ENCODE measurements at regions not wholly inside any gene's neighbourhood (a gene's known extent, or its start where the extent isn't known, plus 50 kb on each side); places are given as distances from the start of the nearest gene placed in this dataset.

- ATAC-seq (ENCODE audit: poor library complexity) (no peak), DNase-seq (no peak)
- no peak overlapping the region for H3K4me3 Mint-ChIP-seq
- Histone ChIP-seq H3K4me3 (ENCODE audit: low read length) (no peak overlapping the region), H3K9me3 (ENCODE audit: control insufficient read depth in 1 of 2, insufficient read depth in 1 of 2, low read length in 2 of 2) (no peaks in the 10 kb centered on the region), H3K27me3 (ENCODE audit: control insufficient read depth in 1 of 2, insufficient read depth in 2 of 2, low read length in 2 of 2) (no peaks in the 10 kb centered on the region), H3K36me3 (ENCODE audit: insufficient read depth, low read length) (no peaks in the 10 kb centered on the region), H3K4me1 (ENCODE audit: insufficient read depth, low read length) (no peaks in the 10 kb centered on the region), H3K27ac (ENCODE audit: low read depth in 1 of 2, low read length in 2 of 2) (no peak overlapping the region)
- intact Hi-C loops (cut with DNase I, micrococcal nuclease): no loop called here
- H3K36me3 Mint-ChIP-seq (ENCODE audit: low read depth): no peaks in the 10 kb centered on the region
- no peak for TF ChIP-seq CTCF (IDR thresholded peaks at IDR 0.05)
- no peaks in the 10 kb centered on the region for H3K27me3 Mint-ChIP-seq
- CTCF ChIA-PET: no interaction called here
- H3K4me1 Mint-ChIP-seq (ENCODE audit: low read depth): no peaks in the 10 kb centered on the region
- peaks cover 7% of the 10 kb centered on the region for H3K9me3 Mint-ChIP-seq
- no peak overlapping the region for H3K27ac Mint-ChIP-seq
- POLR2A ChIA-PET: no interaction called here
Observed at GRCh38 chr3:118587037-118587741, 447.5 kb downstream of the IGSF11 start.

- Histone ChIP-seq H3K4me1 (ENCODE audit: insufficient read depth, low read length) (no peaks in the 10 kb centered on the region), H3K4me3 (ENCODE audit: low read length) (no peak overlapping the region), H3K27ac (ENCODE audit: low read depth in 1 of 2, low read length in 2 of 2) (no peak overlapping the region), H3K9me3 (ENCODE audit: control insufficient read depth in 1 of 2, insufficient read depth in 1 of 2, low read length in 2 of 2) (no peaks in the 10 kb centered on the region), H3K27me3 (ENCODE audit: control insufficient read depth in 1 of 2, insufficient read depth in 2 of 2, low read length in 2 of 2) (no peaks in the 10 kb centered on the region), H3K36me3 (ENCODE audit: insufficient read depth, low read length) (no peaks in the 10 kb centered on the region)
- H3K27ac Mint-ChIP-seq: no peak overlapping the region
- POLR2A ChIA-PET: no interaction called here
- DNase-seq (no peak), ATAC-seq (ENCODE audit: poor library complexity) (no peak)
- CTCF ChIA-PET: no interaction called here
- intact Hi-C loops (cut with DNase I, micrococcal nuclease): no loop called here
- no peak overlapping the region for H3K4me3 Mint-ChIP-seq
- H3K27me3 Mint-ChIP-seq: no peaks in the 10 kb centered on the region
- no peak for TF ChIP-seq CTCF (IDR thresholded peaks at IDR 0.05)
- H3K36me3 Mint-ChIP-seq (ENCODE audit: low read depth): no peaks in the 10 kb centered on the region
- H3K9me3 Mint-ChIP-seq: peaks cover 7% of the 10 kb centered on the region
- no peaks in the 10 kb centered on the region for H3K4me1 Mint-ChIP-seq (ENCODE audit: low read depth)
Observed at GRCh38 chr3:118587847-118588246, 446.8 kb downstream of the IGSF11 start.

DNA sequence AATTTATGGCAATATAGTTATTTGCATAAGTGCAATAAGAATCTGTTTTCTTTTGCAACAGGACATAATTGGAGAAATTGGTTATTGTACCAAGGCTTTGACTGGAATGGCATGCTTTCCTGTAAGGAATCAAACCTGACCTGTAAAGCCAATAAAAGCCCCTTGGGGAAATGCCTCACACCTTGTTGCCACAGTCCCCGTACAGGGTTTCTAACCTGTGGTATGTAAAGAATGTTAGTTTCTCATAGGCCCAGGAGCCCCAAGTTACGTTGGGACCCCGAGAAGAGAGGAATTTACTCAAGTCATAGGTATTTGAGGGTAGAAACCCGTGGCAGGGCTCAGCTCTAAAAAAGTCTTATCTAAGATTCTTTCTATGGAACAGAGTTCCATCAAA is 441.4 kb downstream of the IGSF11 start:
- Mint-ChIP-seq H3K4me3 (no peak overlapping the region), H3K4me1 (ENCODE audit: low read depth) (no peaks in the 10 kb centered on the region), H3K27ac (no peak overlapping the region), H3K9me3 (peaks cover 13% of the 10 kb centered on the region), H3K36me3 (ENCODE audit: low read depth) (no peaks in the 10 kb centered on the region), H3K27me3 (no peaks in the 10 kb centered on the region)
- ChIA-PET POLR2A (no interaction called here), CTCF (no interaction called here)
- Histone ChIP-seq H3K4me1 (ENCODE audit: insufficient read depth, low read length) (no peaks in the 10 kb centered on the region), H3K4me3 (ENCODE audit: low read length) (no peak overlapping the region), H3K27ac (ENCODE audit: low read depth in 1 of 2, low read length in 2 of 2) (no peak overlapping the region), H3K9me3 (ENCODE audit: control insufficient read depth in 1 of 2, insufficient read depth in 1 of 2, low read length in 2 of 2) (no peaks in the 10 kb centered on the region), H3K27me3 (ENCODE audit: control insufficient read depth in 1 of 2, insufficient read depth in 2 of 2, low read length in 2 of 2) (no peaks in the 10 kb centered on the region), H3K36me3 (ENCODE audit: insufficient read depth, low read length) (no peaks in the 10 kb centered on the region)
- no peak for TF ChIP-seq CTCF (IDR thresholded peaks at IDR 0.05)
- DNase-seq: no peak
- intact Hi-C loops (cut with DNase I, micrococcal nuclease): no loop called here
- no peak for ATAC-seq (ENCODE audit: poor library complexity)

All from CD4-positive, alpha-beta T cell (primary cell).